ENCODE measurements at regions not wholly inside any gene's neighbourhood (a gene's known extent, or its start where the extent isn't known, plus 50 kb on each side); places are given as distances from the start of the nearest gene placed in this dataset.
"Not testable (repeated sequence)": the region's sequence is repeated elsewhere in the genome, so short reads cannot be mapped to it uniquely, and the experiment has no call there.

DNA sequence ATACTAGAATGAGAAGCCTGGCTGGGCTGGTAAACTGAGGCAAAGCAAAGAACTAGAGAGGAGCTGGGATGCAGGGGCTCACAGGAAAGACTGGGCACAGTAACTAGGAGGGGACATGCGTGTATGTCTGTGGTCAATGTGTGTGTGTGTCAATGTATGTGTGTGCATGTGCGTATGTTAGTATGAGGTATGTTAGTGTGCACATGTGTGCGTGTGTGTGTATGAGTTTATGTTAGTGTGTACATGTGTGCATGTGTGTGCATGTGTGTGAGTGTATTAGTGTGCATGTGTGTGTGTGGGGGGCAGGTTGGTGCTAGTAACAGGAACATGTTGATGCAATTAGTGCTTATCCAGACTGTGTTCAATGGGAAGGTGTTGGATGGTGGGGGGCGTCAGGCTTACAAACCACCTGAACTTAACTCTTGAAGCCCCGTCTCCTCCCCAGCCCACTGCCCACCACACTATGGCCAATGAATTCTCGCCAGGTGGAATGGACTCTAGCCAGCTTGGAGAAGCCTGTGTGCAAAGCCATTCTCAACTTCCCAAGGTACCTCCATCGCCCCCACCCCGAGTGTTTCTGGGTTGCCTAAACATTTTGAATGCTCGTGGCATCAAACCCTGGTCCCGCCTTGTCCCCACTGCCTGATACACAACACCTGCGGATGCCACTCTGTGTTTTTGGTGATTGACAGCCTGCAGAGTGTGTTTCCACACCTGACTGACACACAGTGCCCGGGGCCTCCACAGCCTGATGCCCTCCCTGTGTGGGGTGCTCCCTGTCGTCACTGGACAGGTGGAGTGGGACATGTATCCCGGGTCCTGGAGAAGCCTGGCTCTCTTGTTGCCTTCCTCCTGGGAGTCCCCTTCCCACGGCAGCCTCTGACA lies 90.1 kb upstream of the ASB18 start:
- H3K4me3 ChIP-seq (ENCODE audit: low read depth, low read length) = no peak overlapping the region
- TF ChIP-seq, protein P1, sequence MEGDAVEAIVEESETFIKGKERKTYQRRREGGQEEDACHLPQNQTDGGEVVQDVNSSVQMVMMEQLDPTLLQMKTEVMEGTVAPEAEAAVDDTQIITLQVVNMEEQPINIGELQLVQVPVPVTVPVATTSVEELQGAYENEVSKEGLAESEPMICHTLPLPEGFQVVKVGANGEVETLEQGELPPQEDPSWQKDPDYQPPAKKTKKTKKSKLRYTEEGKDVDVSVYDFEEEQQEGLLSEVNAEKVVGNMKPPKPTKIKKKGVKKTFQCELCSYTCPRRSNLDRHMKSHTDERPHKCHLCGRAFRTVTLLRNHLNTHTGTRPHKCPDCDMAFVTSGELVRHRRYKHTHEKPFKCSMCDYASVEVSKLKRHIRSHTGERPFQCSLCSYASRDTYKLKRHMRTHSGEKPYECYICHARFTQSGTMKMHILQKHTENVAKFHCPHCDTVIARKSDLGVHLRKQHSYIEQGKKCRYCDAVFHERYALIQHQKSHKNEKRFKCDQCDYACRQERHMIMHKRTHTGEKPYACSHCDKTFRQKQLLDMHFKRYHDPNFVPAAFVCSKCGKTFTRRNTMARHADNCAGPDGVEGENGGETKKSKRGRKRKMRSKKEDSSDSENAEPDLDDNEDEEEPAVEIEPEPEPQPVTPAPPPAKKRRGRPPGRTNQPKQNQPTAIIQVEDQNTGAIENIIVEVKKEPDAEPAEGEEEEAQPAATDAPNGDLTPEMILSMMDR (conservative IDR thresholded peaks at IDR 0.05; ENCODE audit: low read depth, low read length) = no peak

DNA sequence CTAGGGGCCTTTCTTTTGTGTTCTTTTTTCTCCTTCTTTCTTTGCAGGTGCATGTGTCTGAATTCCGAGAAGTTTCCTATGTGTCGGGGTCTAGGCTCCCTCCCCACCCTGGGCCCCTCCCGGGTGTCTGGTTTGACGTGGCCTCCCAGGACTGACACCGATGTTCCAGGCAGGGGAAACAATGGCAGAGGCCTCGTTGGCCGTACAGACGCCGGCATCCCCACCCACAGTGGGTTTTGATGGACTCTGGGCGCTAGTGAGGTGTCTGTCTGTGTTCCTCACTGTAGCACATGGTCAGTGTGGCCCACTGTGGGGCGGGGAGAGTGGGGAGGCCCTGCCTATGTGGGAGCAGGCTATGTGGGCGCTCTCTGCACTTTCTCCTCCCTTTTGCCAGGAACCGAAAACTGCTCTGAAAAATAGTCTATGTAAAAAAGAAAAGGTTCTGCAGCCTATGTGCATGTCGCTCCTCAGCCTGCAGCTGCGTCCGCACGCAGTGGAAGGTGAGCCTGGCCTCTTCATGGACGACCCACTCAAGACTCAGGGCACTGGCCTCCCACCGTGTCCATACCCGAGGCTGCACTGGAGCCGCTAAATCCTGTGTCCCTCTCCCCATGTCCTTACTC lies 90.9 kb upstream of the ASB18 start:
- TF ChIP-seq, protein P1 (conservative IDR thresholded peaks at IDR 0.05; ENCODE audit: low read depth, low read length) = no peak
- H3K4me3 ChIP-seq (ENCODE audit: low read depth, low read length) = no peak overlapping the region
- DNase-seq (ENCODE audit: low read depth) = no peak

More for the DNA sequence above, 90.1 kb upstream of the ASB18 start:
- DNase-seq (ENCODE audit: low read depth) = no peak

DNA sequence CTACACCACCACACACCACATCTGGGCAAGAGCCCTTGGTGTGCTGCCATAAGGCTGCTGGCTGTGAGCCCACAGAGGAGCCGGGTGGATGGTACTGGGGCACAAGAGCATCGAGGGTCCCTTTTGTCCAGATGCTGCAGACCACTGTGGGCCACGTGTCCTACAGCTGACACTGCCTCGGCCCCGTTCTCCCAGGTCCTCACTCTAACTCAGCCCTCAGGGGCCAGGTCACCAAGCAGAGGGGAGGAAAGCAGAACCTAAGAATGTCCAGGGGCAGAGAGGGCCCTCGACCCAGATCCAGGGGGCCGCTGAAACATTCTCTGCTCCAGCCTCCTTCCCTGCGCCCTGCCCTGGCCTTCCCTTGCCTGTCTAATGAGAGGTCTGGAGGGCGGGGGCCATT lies 91.7 kb upstream of the ASB18 start:
- TF ChIP-seq, protein P1 (conservative IDR thresholded peaks at IDR 0.05; ENCODE audit: low read depth, low read length) = no peak
- no peak for DNase-seq (ENCODE audit: low read depth)
- H3K4me3 ChIP-seq (ENCODE audit: low read depth, low read length) = no peak overlapping the region

DNA sequence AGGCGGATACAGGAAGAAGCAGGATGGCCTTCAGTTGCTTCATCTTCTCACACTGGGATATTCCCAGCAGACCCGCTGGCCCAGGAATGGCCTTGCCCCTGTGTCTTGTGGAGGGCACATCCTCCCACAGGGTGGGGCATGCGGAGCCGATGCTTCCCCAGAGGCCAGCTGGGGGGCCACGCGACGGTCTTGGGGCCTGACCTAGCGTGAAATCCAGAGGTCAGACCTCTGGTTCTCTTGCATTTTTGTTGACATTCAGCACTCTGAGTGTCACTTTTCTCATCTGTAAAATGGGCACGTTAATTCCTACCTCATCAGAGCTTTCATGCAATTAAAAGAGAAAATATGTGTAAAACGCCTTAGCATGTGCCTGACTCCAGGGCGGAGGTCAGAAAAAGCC lies 92.1 kb upstream of the ASB18 start:
- not testable (repeated sequence) for H3K4me3 ChIP-seq (ENCODE audit: low read depth, low read length); DNase-seq (ENCODE audit: low read depth)

DNA sequence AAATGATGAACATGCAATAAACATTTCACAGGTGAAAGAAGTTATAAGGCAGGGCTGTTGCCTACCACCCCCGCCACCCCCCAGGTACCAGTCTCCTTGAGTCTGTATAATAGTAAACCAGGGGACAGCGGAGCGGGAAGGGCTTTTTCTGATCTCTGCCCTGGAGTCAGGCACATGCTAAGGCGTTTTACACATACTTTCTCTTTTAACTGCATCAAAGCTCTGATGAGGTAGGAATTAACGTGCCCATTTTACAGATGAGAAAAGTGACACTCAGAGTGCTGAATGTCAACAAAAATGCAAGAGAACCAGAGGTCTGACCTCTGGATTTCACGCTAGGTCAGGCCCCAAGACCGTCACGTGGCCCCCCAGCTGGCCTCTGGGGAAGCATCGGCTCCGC lies 94.3 kb upstream of the ASB18 start:
- H3K4me3 ChIP-seq (ENCODE audit: low read depth, low read length); DNase-seq (ENCODE audit: low read depth): not testable (repeated sequence)

DNA sequence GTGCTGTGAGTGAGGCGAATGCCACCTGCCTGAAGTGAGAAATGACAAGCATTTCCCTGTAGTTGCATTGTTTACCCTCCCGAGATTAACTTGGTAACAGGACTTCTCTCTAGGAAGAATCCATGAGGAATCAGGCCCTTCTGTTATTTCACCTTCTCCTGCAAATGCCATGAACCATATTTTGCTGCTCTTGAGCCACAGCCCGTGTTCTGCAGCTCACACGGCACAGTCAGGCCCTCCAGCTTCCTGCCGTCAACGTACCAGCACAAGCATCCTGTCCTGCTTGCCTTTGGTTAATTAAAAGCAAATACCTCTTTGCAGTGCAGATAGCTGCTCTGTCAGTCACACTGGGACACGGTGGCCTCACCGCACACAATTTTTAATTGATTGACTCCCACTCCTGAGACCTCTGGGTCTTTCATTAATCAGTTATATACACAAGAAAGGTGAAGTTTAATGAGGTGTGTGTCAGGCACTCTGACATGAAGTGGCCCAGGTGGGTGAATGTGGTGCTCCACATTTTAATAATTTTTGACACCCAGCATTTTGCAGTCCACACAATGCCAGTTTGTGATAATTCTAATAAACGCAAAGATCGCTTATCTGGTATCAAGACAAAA lies 95.3 kb upstream of the ASB18 start:
- TF ChIP-seq, protein P1 (conservative IDR thresholded peaks at IDR 0.05; ENCODE audit: low read depth, low read length) = no peak
- no peak for DNase-seq (ENCODE audit: low read depth)
- H3K4me3 ChIP-seq (ENCODE audit: low read depth, low read length) = no peak overlapping the region

DNA sequence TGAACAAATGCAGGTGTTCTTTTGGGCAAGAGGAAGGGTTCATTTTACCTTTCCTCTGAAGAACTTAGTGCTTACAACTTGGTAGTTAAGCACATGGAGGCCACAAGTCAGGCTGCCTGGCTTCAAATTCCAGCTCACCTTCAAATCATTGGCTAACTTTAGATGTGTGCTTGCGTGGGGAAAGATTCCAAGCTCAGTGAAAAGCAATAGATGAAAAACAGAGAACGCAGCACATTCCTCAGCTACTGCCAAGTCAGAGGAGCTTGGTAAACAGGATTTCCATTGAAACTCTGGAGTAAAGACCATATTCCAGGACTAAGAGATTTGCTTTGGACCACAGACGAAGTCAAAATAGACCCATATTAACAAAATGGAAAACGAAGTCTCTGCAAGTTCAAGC lies 96.3 kb upstream of the ASB18 start:
- TF ChIP-seq, protein P1 (conservative IDR thresholded peaks at IDR 0.05; ENCODE audit: low read depth, low read length) = no peak
- no peak for DNase-seq (ENCODE audit: low read depth)
- no peak overlapping the region for H3K4me3 ChIP-seq (ENCODE audit: low read depth, low read length)

All from epithelial cell of proximal tubule (primary cell).